Activated T-cell treated with anti-CD3 and anti-CD28 coated beads, Interleukin-2, amount 50 U/mL, for 24 hours (primary cell): ENCODE measurements at regions not wholly inside any gene's neighbourhood (a gene's known extent, or its start where the extent isn't known, plus 50 kb on each side); places are given as distances from the start of the nearest gene placed in this dataset.
"Not testable (repeated sequence)": the region's sequence is repeated elsewhere in the genome, so short reads cannot be mapped to it uniquely, and the experiment has no call there.

Source experiments
- DNase-seq: peaks from one replicate; pipeline ENCODE4 v3.0.0-alpha.2; 2020
- H3K27ac Mint-ChIP-seq: 2 replicates; pipeline ENCODE4 v1.8.0; 2020; ENCODE audit warnings: mild to moderate bottlenecking, mixed read lengths
- H3K27me3 Mint-ChIP-seq: 2 replicates; pipeline ENCODE4 v1.8.0; 2020; ENCODE audit warnings: mixed read lengths
- H3K36me3 Mint-ChIP-seq: 2 replicates; pipeline ENCODE4 v1.8.0; 2020; ENCODE audit warnings: low read depth, mixed read lengths
- H3K4me1 Mint-ChIP-seq: 2 replicates; pipeline ENCODE4 v1.8.0; 2020; ENCODE audit warnings: low read depth, mixed read lengths
- H3K4me3 Mint-ChIP-seq: 2 replicates; pipeline ENCODE4 v1.8.0; 2020; ENCODE audit warnings: mild to moderate bottlenecking, moderate library complexity, mixed read lengths
- H3K9me3 Mint-ChIP-seq: 2 replicates; pipeline ENCODE4 v1.8.0; 2020; ENCODE audit warnings: mixed read lengths

- peaks cover 28% of the 10 kb centered on the region for H3K27me3 Mint-ChIP-seq
- H3K4me3 Mint-ChIP-seq, result no peak overlapping the region
- H3K4me1 Mint-ChIP-seq, result no peaks in the 10 kb centered on the region
- H3K27ac Mint-ChIP-seq, result no peak overlapping the region
- DNase-seq, result no peak
- no peaks in the 10 kb centered on the region for H3K9me3 Mint-ChIP-seq
- no peaks in the 10 kb centered on the region for H3K36me3 Mint-ChIP-seq
These were observed 177.0 kb downstream of the C12orf75 start for GRCh38 chr12:105507311-105508038.

GRCh38 chr12:105508096-105508495, 177.6 kb downstream of the C12orf75 start:
- no peaks in the 10 kb centered on the region for H3K36me3 Mint-ChIP-seq
- H3K4me1 Mint-ChIP-seq, result no peaks in the 10 kb centered on the region
- no peak for DNase-seq
- no peaks in the 10 kb centered on the region for H3K9me3 Mint-ChIP-seq
- H3K27ac Mint-ChIP-seq, result no peak overlapping the region
- peaks cover 22% of the 10 kb centered on the region for H3K27me3 Mint-ChIP-seq
- no peak overlapping the region for H3K4me3 Mint-ChIP-seq

- H3K9me3 Mint-ChIP-seq, result no peaks in the 10 kb centered on the region
These were observed 180.0 kb downstream of the C12orf75 start for GRCh38 chr12:105510526-105510925.

GRCh38 chr12:105512861-105513260, 182.4 kb downstream of the C12orf75 start:
- H3K4me3 Mint-ChIP-seq, H3K9me3 Mint-ChIP-seq, H3K36me3 Mint-ChIP-seq, H3K4me1 Mint-ChIP-seq, H3K27ac Mint-ChIP-seq, DNase-seq, H3K27me3 Mint-ChIP-seq: not testable (repeated sequence)

More at GRCh38 chr12:105510526-105510925, 180.0 kb downstream of the C12orf75 start:
- no peaks in the 10 kb centered on the region for H3K36me3 Mint-ChIP-seq
- no peak overlapping the region for H3K4me3 Mint-ChIP-seq
- no peaks in the 10 kb centered on the region for H3K4me1 Mint-ChIP-seq
- peaks cover 3% of the 10 kb centered on the region for H3K27me3 Mint-ChIP-seq
- no peak for DNase-seq
- H3K27ac Mint-ChIP-seq, result no peak overlapping the region

- H3K36me3 Mint-ChIP-seq, result no peaks in the 10 kb centered on the region
- H3K4me3 Mint-ChIP-seq, result no peak overlapping the region
- DNase-seq, result no peak
- no peaks in the 10 kb centered on the region for H3K9me3 Mint-ChIP-seq
- H3K4me1 Mint-ChIP-seq, result no peaks in the 10 kb centered on the region
- no peak overlapping the region for H3K27ac Mint-ChIP-seq
- H3K27me3 Mint-ChIP-seq, result peaks cover 8% of the 10 kb centered on the region
These were observed 191.8 kb downstream of the C12orf75 start for GRCh38 chr12:105522166-105522825.

GRCh38 chr12:105523164-105524057, 192.9 kb downstream of the C12orf75 start:
- no peaks in the 10 kb centered on the region for H3K4me1 Mint-ChIP-seq
- no peak for DNase-seq
- H3K9me3 Mint-ChIP-seq, result no peaks in the 10 kb centered on the region
- H3K27me3 Mint-ChIP-seq, result peaks cover 8% of the 10 kb centered on the region
- no peaks in the 10 kb centered on the region for H3K36me3 Mint-ChIP-seq
- H3K4me3 Mint-ChIP-seq, result no peak overlapping the region
- H3K27ac Mint-ChIP-seq, result no peak overlapping the region

- DNase-seq, result no peak
- Mint-ChIP-seq H3K27me3 (peaks cover 12% of the 10 kb centered on the region), H3K4me3 (no peak overlapping the region), H3K27ac (no peak overlapping the region), H3K36me3 (no peaks in the 10 kb centered on the region), H3K9me3 (no peaks in the 10 kb centered on the region), H3K4me1 (no peaks in the 10 kb centered on the region)
These were observed 194.5 kb downstream of the C12orf75 start for GRCh38 chr12:105524961-105525360.

GRCh38 chr12:105534068-105534467, 203.6 kb downstream of the C12orf75 start:
- H3K4me3 Mint-ChIP-seq, result no peak overlapping the region
- DNase-seq, result no peak
- peaks cover 32% of the 10 kb centered on the region for H3K27me3 Mint-ChIP-seq
- peaks cover 10% of the 10 kb centered on the region for H3K9me3 Mint-ChIP-seq
- H3K27ac Mint-ChIP-seq, result no peak overlapping the region
- no peaks in the 10 kb centered on the region for H3K4me1 Mint-ChIP-seq
- H3K36me3 Mint-ChIP-seq, result no peaks in the 10 kb centered on the region

- not testable (repeated sequence) for H3K4me3 Mint-ChIP-seq, DNase-seq, H3K9me3 Mint-ChIP-seq, H3K36me3 Mint-ChIP-seq, H3K27ac Mint-ChIP-seq, H3K4me1 Mint-ChIP-seq
- H3K27me3 Mint-ChIP-seq, result peaks cover 25% of the 10 kb centered on the region
These were observed 204.5 kb downstream of the C12orf75 start for GRCh38 chr12:105535033-105535432.

- peaks cover 5% of the 10 kb centered on the region for H3K9me3 Mint-ChIP-seq
- no peaks in the 10 kb centered on the region for H3K27me3 Mint-ChIP-seq
- DNase-seq, result no peak
- H3K4me1 Mint-ChIP-seq, result no peaks in the 10 kb centered on the region
- no peak overlapping the region for H3K4me3 Mint-ChIP-seq
- no peak overlapping the region for H3K27ac Mint-ChIP-seq
- H3K36me3 Mint-ChIP-seq, result no peaks in the 10 kb centered on the region
These were observed 208.4 kb downstream of the C12orf75 start for GRCh38 chr12:105538880-105539279.

GRCh38 chr12:105539735-105540134, 209.2 kb downstream of the C12orf75 start:
- no peak for DNase-seq
- H3K27ac Mint-ChIP-seq, result no peak overlapping the region
- no peaks in the 10 kb centered on the region for H3K36me3 Mint-ChIP-seq
- no peak overlapping the region for H3K4me3 Mint-ChIP-seq
- H3K27me3 Mint-ChIP-seq, result no peaks in the 10 kb centered on the region
- H3K4me1 Mint-ChIP-seq, result no peaks in the 10 kb centered on the region
- no peaks in the 10 kb centered on the region for H3K9me3 Mint-ChIP-seq

GRCh38 chr12:105547786-105548185, 217.3 kb downstream of the C12orf75 start:
- DNase-seq, result no peak
- no peaks in the 10 kb centered on the region for H3K4me1 Mint-ChIP-seq
- no peak overlapping the region for H3K27ac Mint-ChIP-seq
- H3K4me3 Mint-ChIP-seq, result no peak overlapping the region
- no peaks in the 10 kb centered on the region for H3K36me3 Mint-ChIP-seq
- no peaks in the 10 kb centered on the region for H3K9me3 Mint-ChIP-seq
- no peaks in the 10 kb centered on the region for H3K27me3 Mint-ChIP-seq

- no peaks in the 10 kb centered on the region for H3K27me3 Mint-ChIP-seq
These were observed 218.1 kb downstream of the C12orf75 start for GRCh38 chr12:105548626-105549025.

GRCh38 chr12:105552056-105552455, 221.6 kb downstream of the C12orf75 start:
- Mint-ChIP-seq H3K9me3 (no peaks in the 10 kb centered on the region), H3K27me3 (no peaks in the 10 kb centered on the region), H3K27ac (no peak overlapping the region), H3K36me3 (no peaks in the 10 kb centered on the region), H3K4me3 (no peak overlapping the region), H3K4me1 (no peaks in the 10 kb centered on the region)
- no peak for DNase-seq

More at GRCh38 chr12:105548626-105549025, 218.1 kb downstream of the C12orf75 start:
- Mint-ChIP-seq H3K36me3 (no peaks in the 10 kb centered on the region), H3K27ac (no peak overlapping the region), H3K9me3 (no peaks in the 10 kb centered on the region), H3K4me1 (no peaks in the 10 kb centered on the region), H3K4me3 (no peak overlapping the region)
- DNase-seq, result no peak
